ENCODE measurements at regions not wholly inside any gene's neighbourhood (a gene's known extent, or its start where the extent isn't known, plus 50 kb on each side); places are given as distances from the start of the nearest gene placed in this dataset.

DNA sequence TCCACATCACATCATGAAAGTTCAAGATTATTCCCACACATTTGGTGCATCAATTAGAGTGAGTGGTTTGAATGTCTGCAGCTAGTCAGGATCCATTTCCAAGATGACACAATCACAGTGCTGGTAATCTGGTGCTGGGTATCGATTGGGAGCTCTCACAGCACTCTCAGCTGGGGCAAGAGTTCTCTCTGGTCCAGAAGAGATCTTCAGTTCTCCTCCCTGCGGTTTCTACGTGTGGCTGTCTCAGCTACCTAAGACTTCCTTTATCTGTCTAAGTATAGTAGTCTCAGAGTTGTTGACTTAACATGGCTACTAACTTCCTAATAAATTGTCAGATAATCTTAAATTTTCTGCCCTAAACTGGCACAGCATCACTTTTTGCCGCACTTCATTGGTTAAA lies 358.0 kb upstream of the BRINP3 start:
- TF ChIP-seq, protein P1, sequence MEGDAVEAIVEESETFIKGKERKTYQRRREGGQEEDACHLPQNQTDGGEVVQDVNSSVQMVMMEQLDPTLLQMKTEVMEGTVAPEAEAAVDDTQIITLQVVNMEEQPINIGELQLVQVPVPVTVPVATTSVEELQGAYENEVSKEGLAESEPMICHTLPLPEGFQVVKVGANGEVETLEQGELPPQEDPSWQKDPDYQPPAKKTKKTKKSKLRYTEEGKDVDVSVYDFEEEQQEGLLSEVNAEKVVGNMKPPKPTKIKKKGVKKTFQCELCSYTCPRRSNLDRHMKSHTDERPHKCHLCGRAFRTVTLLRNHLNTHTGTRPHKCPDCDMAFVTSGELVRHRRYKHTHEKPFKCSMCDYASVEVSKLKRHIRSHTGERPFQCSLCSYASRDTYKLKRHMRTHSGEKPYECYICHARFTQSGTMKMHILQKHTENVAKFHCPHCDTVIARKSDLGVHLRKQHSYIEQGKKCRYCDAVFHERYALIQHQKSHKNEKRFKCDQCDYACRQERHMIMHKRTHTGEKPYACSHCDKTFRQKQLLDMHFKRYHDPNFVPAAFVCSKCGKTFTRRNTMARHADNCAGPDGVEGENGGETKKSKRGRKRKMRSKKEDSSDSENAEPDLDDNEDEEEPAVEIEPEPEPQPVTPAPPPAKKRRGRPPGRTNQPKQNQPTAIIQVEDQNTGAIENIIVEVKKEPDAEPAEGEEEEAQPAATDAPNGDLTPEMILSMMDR (IDR thresholded peaks at IDR 0.05): no peak
- TF ChIP-seq POLR2AphosphoS5 (IDR thresholded peaks at IDR 0.05): no peak
